GM23338 (cell line): ENCODE measurements at regions not wholly inside any gene's neighbourhood (a gene's known extent, or its start where the extent isn't known, plus 50 kb on each side); places are given as distances from the start of the nearest gene placed in this dataset.

Experiments used
- EZH2 ChIP-seq: fragments of 200-600 bp; sonication (generic); IDR thresholded peaks from one replicate; pipeline ENCODE4 v1.8.0; 2017; ENCODE audit warnings: antibody characterized with exemption, mild to moderate bottlenecking, low read depth; ENCODE audit not compliant: unreplicated experiment
- POLR2AphosphoS5 ChIP-seq: IDR thresholded peaks from 2 replicates; pipeline ENCODE4 v1.6.1; 2016; ENCODE audit warnings: antibody characterized with exemption, low read depth
- ZNF114 ChIP-seq: fragments of 250-450 bp; sonication (Bioruptor Pico); IDR thresholded peaks from 2 replicates; pipeline ENCODE4 v1.5.0; 2020; ENCODE audit warnings: mild to moderate bottlenecking, moderate library complexity
- TF ChIP-seq, protein P1 (sequence below), 2 experiments: fragments of 200-600 bp in 1 of 2; sonication (generic) in 1 of 2; conservative IDR thresholded peaks; 2 replicates each; pipeline versions ENCODE4 v1.5.1 to v1.6.1; 2016 to 2017; ENCODE audit warnings: antibody characterized with exemption in 2 of 2, low read depth in 2 of 2, mild to moderate bottlenecking in 2 of 2, moderate library complexity in 1 of 2

DNA sequence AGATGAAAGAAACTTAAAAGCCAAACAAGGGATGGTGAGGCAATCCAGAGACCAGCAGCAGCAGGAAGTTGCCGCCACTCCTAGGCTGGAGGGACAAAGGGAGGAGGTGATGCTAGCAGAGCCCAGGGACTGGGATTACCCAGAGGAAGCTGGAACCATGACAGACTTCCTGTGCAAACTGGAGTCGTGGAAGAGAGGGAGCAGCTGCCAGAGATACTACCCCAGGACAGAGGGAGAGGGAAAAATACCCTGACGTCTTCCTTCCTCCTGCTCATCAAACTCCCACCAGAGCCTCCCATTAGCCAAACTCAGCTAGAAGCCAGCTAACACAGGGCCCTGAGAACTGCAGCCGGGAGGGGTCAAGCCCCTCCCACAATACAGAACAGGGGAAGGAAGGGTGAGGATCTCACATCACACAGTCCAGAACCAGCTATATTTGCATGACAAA, 101.2 kb upstream of the KLF3 start:
- TF ChIP-seq, protein P1, sequence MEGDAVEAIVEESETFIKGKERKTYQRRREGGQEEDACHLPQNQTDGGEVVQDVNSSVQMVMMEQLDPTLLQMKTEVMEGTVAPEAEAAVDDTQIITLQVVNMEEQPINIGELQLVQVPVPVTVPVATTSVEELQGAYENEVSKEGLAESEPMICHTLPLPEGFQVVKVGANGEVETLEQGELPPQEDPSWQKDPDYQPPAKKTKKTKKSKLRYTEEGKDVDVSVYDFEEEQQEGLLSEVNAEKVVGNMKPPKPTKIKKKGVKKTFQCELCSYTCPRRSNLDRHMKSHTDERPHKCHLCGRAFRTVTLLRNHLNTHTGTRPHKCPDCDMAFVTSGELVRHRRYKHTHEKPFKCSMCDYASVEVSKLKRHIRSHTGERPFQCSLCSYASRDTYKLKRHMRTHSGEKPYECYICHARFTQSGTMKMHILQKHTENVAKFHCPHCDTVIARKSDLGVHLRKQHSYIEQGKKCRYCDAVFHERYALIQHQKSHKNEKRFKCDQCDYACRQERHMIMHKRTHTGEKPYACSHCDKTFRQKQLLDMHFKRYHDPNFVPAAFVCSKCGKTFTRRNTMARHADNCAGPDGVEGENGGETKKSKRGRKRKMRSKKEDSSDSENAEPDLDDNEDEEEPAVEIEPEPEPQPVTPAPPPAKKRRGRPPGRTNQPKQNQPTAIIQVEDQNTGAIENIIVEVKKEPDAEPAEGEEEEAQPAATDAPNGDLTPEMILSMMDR (conservative IDR thresholded peaks at IDR 0.05; ENCODE audit: low read depth in 2 of 2): no peak
- TF ChIP-seq POLR2AphosphoS5: no peak
- TF ChIP-seq ZNF114: no peak
- no peak for TF ChIP-seq EZH2
